ENCODE measurements at regions not wholly inside any gene's neighbourhood (a gene's known extent, or its start where the extent isn't known, plus 50 kb on each side); places are given as distances from the start of the nearest gene placed in this dataset.

GRCh38 chr6:25066593-25066992 lies 130.8 kb upstream of the RIPOR2 start:
- no peak for DNase-seq (ENCODE audit: low spot score)

- DNase-seq (ENCODE audit: low spot score): no peak
Observed at GRCh38 chr6:25068866-25069265, 133.1 kb upstream of the RIPOR2 start.

- DNase-seq (ENCODE audit: low spot score): peak; percentile 23
Observed at GRCh38 chr6:25070547-25071366, 135.0 kb upstream of the RIPOR2 start.

DNA sequence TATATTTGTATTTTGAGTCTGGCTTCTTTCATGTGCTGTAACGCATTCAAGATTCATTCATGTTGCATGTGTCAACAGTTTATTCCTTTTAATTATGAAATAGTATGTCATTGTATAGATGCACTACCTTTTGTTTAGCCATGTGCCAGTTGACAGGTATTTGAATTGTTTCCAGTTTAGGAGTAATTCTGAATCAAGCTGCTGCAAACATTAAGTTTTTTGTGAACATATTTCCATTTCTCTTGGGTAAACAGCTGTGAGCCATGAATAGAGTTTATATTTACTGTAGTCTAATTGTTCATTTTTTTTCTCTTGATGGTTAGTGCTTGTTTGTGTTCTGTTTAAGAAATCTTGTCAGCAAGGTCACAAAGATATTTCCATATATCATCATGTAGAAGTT lies 142.4 kb upstream of the RIPOR2 start:
- no peak for DNase-seq (ENCODE audit: low spot score)

- peak; percentile 6 for DNase-seq (ENCODE audit: low spot score)
Observed at GRCh38 chr6:25083784-25084507, 148.2 kb upstream of the RIPOR2 start.

DNA sequence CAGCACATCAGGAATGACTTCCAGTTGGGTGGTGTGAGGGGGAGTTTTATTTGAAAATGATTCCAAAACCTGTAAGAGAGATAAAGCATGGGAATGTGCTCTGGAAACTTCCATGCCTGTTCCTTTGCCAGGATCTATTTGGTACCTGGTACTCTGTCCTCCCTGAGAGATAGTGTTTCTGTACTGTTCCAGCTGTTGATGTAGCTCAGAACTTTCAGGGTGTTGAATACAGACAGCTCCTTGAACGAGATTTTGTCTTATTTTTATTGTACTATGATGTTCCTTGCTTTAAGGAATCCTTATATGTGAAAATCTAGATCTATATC lies 148.7 kb upstream of the RIPOR2 start:
- no peak for DNase-seq (ENCODE audit: low spot score)

- no peak for DNase-seq (ENCODE audit: low spot score)
Observed at GRCh38 chr6:25085756-25086155, 150.0 kb upstream of the RIPOR2 start.

DNA sequence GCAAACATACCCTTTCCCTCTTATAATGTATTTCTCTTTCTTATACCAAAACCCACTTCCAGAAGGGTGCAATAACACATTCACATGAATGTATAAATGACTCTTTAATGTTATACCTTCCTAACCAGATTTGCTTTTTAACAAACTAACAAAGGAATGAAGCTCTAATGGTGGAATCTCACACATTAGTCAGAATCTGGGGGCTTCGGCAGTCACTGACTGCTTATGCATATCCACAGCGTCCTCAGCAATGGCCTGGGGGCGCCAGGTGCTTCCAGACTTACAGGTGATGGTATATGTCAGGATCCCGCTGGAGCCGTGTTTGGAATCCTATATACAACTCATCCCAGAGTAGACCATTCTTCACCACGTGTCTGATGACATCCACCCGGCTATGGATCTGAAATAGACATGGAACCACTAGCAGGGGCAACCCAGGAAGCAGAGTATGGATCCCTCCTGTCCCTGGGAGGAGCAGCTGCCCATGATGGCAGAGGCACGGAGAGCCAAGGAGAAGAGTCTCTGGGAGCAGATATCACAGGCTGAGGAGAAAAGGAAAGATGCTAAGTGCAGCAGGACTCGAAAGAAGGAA lies 150.8 kb upstream of the RIPOR2 start:
- DNase-seq (ENCODE audit: low spot score): no peak

DNA sequence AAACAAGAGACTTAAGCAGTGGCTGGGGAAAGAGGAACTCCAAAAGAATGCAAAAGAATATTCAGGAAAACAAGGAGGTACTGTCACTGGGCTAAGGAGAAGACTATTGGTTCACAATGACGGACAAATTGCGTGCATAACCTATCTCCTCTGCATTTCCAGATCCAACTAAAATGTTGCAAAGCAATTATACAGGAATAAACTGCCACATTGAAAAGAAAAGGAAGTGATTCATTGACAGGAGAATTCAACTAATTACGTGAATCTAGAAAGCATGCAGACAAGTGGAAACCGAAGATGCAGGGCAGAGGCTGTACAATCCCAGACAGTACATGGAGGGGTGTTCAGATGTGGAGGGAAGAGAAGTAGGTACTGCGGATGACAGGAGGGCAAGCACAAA lies 152.8 kb upstream of the RIPOR2 start:
- no peak for DNase-seq (ENCODE audit: low spot score)

DNA sequence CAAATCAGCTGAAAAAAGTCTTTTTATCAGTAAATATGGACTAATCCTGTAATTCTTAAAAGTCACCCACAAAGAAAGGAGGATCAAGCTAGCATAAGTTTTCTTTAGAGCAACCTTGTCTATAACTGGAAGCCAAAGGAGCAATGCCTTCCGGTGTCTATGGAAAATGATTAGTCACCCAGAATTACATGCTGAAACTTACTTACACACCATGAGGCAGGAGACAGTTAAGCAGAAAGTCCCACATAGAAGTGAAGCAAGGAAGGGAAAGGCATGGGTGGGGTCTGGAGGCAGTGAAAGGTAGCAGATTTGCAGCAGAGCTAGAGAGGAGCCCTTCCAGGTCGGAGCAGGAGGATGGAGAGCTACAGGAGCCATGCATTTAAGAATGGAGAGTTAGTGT lies 153.7 kb upstream of the RIPOR2 start:
- DNase-seq (ENCODE audit: low spot score): no peak

- no peak for DNase-seq (ENCODE audit: low spot score)
Observed at GRCh38 chr6:25094726-25095125, 159.0 kb upstream of the RIPOR2 start.

GRCh38 chr6:25100288-25100687 lies 164.5 kb upstream of the RIPOR2 start:
- no peak for DNase-seq (ENCODE audit: low spot score)

DNA sequence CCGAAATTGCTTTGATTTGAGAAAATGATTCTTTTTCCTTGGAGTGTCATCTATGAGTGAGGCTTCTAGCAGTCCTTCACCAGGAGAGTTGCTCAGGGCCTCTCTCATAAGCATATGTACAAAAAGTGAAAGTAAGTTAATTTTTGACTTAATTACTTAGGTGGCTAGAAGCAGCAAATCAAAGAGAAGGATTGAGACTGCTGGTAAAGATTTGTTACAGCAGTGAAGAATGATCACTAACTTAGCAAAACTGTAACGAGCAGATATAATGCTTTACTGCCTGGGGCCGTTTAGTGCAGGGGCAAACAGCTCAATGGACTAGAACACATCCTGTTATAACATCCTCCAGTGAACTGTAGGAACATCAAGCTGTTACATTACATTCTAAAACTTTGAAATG lies 167.8 kb upstream of the RIPOR2 start:
- DNase-seq (ENCODE audit: low spot score): no peak

DNA sequence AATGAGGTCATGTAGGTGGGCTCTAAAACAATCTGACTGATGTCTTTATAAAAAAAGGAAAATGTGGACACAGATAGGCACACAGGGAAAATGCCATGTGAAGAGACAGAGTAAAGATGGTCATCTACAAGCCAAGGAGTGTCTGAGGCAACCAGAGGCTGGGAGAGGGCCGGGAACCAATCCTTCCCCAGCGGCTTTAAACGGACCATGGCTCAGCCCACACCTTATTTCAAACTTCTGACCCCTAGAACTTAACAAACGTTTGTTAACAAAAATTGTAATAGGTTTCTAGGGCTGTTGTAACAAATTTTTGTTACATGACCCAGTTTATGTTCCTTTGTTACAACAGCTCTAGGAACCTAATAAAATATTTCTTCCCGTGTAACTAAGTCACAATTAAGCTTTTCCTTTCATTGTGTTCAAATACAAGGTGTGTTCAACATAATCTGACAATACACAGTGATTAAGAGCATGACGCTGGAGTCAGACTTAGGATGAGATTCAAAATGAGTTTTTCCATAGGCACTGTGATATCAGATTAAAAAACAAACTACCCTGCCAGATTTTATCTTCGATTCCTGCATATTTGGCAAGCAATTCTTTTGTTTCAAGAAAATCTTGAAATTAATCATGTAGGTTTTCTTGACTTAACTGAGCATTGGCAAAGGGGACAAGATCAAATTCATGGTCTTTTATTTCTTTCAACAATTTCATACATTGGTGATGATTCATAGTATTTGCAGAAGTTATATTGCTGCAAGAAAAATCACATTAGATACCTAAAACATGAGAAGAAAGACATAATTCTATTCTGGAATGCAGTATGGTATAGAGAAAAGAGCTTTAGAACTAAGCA lies 169.5 kb upstream of the RIPOR2 start:
- DNase-seq (ENCODE audit: low spot score): no peak

DNA sequence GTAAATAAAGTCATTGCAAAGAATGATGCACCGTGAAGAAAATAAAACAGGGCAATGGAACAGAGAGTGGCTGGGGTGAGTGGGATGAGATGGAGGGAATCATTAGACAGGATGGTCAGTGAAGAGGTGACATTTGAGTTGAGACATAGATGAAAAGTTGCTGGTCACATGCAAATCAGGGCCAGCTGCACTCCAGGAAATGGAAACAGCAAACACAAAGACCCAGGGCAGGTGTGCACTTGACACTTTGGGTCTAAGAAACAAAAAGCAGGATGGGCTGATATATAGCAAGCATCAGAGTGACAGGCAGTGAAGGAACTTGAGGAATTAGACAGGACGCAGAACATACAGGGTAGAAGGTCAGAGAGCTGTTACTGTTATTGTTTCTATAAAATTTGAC lies 171.5 kb upstream of the RIPOR2 start:
- DNase-seq (ENCODE audit: low spot score): no peak

- no peak for DNase-seq (ENCODE audit: low spot score)
Observed at GRCh38 chr6:25111782-25112181, 167.4 kb upstream of the CARMIL1 start.

- no peak for DNase-seq (ENCODE audit: low spot score)
Observed at GRCh38 chr6:25112322-25112773, 166.8 kb upstream of the CARMIL1 start.

- no peak for DNase-seq (ENCODE audit: low spot score)
Observed at GRCh38 chr6:25113436-25113835, 165.7 kb upstream of the CARMIL1 start.

GRCh38 chr6:25118038-25118437 lies 161.1 kb upstream of the CARMIL1 start:
- DNase-seq (ENCODE audit: low spot score): no peak

DNA sequence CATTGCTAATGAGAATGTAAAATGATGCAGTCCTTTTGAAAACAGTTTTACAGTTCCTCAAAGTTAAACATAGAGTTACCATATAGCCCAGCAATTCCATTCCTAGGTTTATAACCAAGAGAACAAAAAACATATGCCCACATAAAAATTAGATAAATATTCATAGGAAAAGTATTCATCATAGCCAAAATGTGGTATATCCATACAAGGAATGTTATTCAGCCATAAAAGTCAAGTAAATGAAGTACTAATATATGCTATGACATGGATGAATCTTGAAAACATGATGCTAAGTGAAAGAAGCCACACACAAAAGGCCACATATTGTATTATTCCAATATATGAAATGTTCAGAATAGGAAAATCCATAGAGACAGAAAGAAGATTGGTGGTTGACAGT lies 158.0 kb upstream of the CARMIL1 start:
- DNase-seq (ENCODE audit: low spot score): no peak

DNA sequence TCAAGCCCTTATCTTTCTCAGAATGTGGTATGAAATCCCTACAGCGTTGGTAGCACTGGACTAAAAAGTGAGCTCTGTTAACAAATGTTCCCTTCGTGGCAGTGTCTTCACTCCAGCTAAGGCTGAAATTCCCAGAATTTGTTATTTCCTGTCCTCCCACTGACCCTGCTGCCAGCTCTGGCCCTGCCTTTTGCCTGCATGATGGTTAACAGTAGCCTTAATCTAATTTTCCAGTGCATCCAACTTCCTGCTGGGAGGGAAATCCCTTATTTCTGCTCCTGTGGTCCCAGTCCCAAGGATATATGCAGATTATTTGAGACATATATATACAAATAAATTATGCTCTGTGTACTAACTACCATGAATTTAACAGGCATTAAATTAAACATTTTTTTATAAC lies 157.2 kb upstream of the CARMIL1 start:
- no peak for DNase-seq (ENCODE audit: low spot score)

DNA sequence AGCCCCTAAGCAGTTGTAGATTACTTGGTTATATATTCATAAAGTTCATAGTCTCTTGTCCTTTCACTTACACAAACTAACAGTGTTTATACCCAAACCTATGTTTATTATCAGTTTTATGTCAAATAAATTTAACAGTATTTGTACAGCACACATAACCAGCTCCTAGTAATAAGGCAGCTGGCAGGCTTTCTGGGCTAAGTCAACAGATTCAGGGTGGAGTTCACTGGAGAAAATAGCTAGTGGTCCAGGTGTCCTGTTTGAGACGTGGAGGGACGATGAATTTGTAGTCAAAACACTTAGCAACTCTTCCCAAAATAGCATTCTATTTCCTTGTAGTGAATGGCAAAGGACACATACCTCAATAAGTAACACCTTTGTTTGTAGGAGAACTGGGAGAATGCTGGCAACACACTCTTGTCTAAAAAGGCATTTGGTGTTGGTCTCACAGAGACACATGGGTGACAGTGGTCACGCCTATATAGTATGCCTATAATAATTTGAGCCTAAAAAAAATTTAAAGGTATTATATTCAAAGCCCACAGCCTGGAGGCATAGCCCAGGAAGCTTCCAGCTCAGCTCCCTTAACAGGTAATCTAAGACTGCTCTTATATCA lies 156.4 kb upstream of the CARMIL1 start:
- DNase-seq (ENCODE audit: low spot score): no peak

All from HuH-7.5 (cell line).